Hepatocyte (in vitro differentiated cells): ENCODE measurements at regions not wholly inside any gene's neighbourhood (a gene's known extent, or its start where the extent isn't known, plus 50 kb on each side); places are given as distances from the start of the nearest gene placed in this dataset.

Experiments used
- DNase-seq: peaks from one replicate; pipeline ENCODE4 v3.0.0-alpha.2; 2016; ENCODE audit warnings: low spot score
- H2AFZ ChIP-seq: fragments of 200-600 bp; sonication (generic); 2 replicates; pipeline ENCODE4 v1.6.0; 2016; ENCODE audit warnings: antibody characterized with exemption, mild to moderate bottlenecking
- H3K27ac ChIP-seq: fragments of 200-600 bp; sonication (generic); 2 replicates; pipeline ENCODE4 v1.5.1; 2016; ENCODE audit warnings: mild to moderate bottlenecking
- H3K27me3 ChIP-seq: fragments of 200-600 bp; sonication (generic); 2 replicates; pipeline ENCODE4 v1.6.1; 2016
- H3K36me3 ChIP-seq: fragments of 200-600 bp; sonication (generic); replicated peaks from 2 replicates; pipeline ENCODE4 v1.5.1; 2016; ENCODE audit warnings: low read depth; ENCODE audit not compliant: insufficient read depth
- H3K4me1 ChIP-seq: fragments of 200-600 bp; sonication (generic); 2 replicates; pipeline ENCODE4 v1.5.1; 2016; ENCODE audit warnings: mild to moderate bottlenecking, moderate library complexity; ENCODE audit not compliant: insufficient read depth
- H3K4me2 ChIP-seq: fragments of 200-600 bp; sonication (generic); 2 replicates; pipeline ENCODE4 v1.6.0; 2016
- H3K4me3 ChIP-seq: fragments of 200-600 bp; sonication (generic); 2 replicates; pipeline ENCODE4 v1.5.1; 2016; ENCODE audit warnings: mild to moderate bottlenecking
- H3K79me2 ChIP-seq: fragments of 200-600 bp; sonication (generic); 2 replicates; pipeline ENCODE4 v1.6.0; 2017; ENCODE audit warnings: mild to moderate bottlenecking
- H3K9me2 ChIP-seq: fragments of 200-600 bp; sonication (generic); replicated peaks from 2 replicates; pipeline ENCODE4 v1.6.0; 2017; ENCODE audit warnings: mild to moderate bottlenecking; ENCODE audit not compliant: insufficient read depth
- H3K9me3 ChIP-seq: fragments of 200-600 bp; sonication (generic); 2 replicates; pipeline ENCODE4 v1.5.1; 2016; ENCODE audit warnings: low read depth, mild to moderate bottlenecking
- H4K20me1 ChIP-seq: fragments of 200-600 bp; sonication (generic); 2 replicates; pipeline ENCODE4 v1.6.0; 2016; ENCODE audit warnings: mild to moderate bottlenecking; ENCODE audit not compliant: insufficient read depth, poor library complexity, severe bottlenecking
- CTCF ChIP-seq: fragments of 200-600 bp; sonication (generic); IDR thresholded peaks from 2 replicates; pipeline ENCODE4 v1.5.1; 2016; ENCODE audit warnings: antibody characterized with exemption, mild to moderate bottlenecking; ENCODE audit not compliant: poor library complexity
- EZH2 ChIP-seq: fragments of 200-600 bp; sonication (generic); IDR thresholded peaks from 2 replicates; pipeline ENCODE4 v1.6.1; 2016; ENCODE audit warnings: antibody characterized with exemption, mild to moderate bottlenecking, borderline replicate concordance
- EZH2phosphoT487 ChIP-seq: fragments of 200-600 bp; sonication (generic); IDR thresholded peaks from one replicate; pipeline ENCODE4 v1.6.1; 2018; ENCODE audit warnings: antibody characterized with exemption, mild to moderate bottlenecking, low read depth, moderate library complexity; ENCODE audit not compliant: unreplicated experiment, severe bottlenecking
- WGBS: methylation state at CpG from one replicate; pipeline ENCODE4 v1.1.6; 2016; ENCODE audit warnings: low lambda C conversion rate; ENCODE audit errors: missing lambda C conversion rate; 5-methylcytosine and 5-hydroxymethylcytosine counted together

GRCh38 chr12:25052196-25052913 is 103.5 kb upstream of the BCAT1 start:
- Histone ChIP-seq H3K79me2 (no peaks in the 10 kb centered on the region), H3K36me3 (no peaks in the 10 kb centered on the region), H3K9me3 (peaks cover under 1% of the 10 kb centered on the region), H3K4me3 (peak overlapping the region; percentile 20), H3K9me2 (no peaks in the 10 kb centered on the region), H3K4me2 (peak overlapping the region; percentile 61), H3K4me1 (no peaks in the 10 kb centered on the region), H4K20me1 (no peaks in the 10 kb centered on the region), H3K27ac (peak overlapping the region; percentile 66), H2AFZ (peak overlapping the region; percentile 34), H3K27me3 (no peaks in the 10 kb centered on the region)
- TF ChIP-seq EZH2phosphoT487 (no peak), EZH2 (no peak), CTCF (no peak)
- 58% methylated on average over 11 of the region's 11 CpGs for WGBS
- DNase-seq, result peak; percentile 52

- Histone ChIP-seq H3K4me2 (peak overlapping the region; percentile 61), H3K4me3 (no peak overlapping the region), H3K27ac (peak overlapping the region; percentile 42), H3K27me3 (no peaks in the 10 kb centered on the region), H3K4me1 (no peaks in the 10 kb centered on the region), H2AFZ (peak overlapping the region; percentile 34), H3K79me2 (no peaks in the 10 kb centered on the region), H3K9me3 (peaks cover 5% of the 10 kb centered on the region), H3K9me2 (no peaks in the 10 kb centered on the region), H4K20me1 (no peaks in the 10 kb centered on the region), H3K36me3 (no peaks in the 10 kb centered on the region)
- no peak for DNase-seq
- TF ChIP-seq EZH2 (no peak), EZH2phosphoT487 (no peak), CTCF (no peak)
- WGBS, result 81% methylated on average over 5 of the region's 5 CpGs
These were observed 102.8 kb upstream of the BCAT1 start for GRCh38 chr12:25051656-25052195.

- Histone ChIP-seq H3K27ac (no peak overlapping the region), H2AFZ (no peak overlapping the region), H3K79me2 (no peaks in the 10 kb centered on the region), H3K4me1 (no peaks in the 10 kb centered on the region), H4K20me1 (no peaks in the 10 kb centered on the region), H3K27me3 (no peaks in the 10 kb centered on the region), H3K9me2 (no peaks in the 10 kb centered on the region), H3K36me3 (no peaks in the 10 kb centered on the region), H3K4me2 (no peak overlapping the region), H3K9me3 (peaks cover 10% of the 10 kb centered on the region), H3K4me3 (no peak overlapping the region)
- WGBS, result 67% methylated on average over 6 of the region's 6 CpGs
- no peak for DNase-seq
- TF ChIP-seq EZH2phosphoT487 (no peak), EZH2 (no peak), CTCF (no peak)
These were observed 102.3 kb upstream of the BCAT1 start for GRCh38 chr12:25051171-25051570.

GRCh38 chr12:25045869-25046268 is 97.0 kb upstream of the BCAT1 start:
- Histone ChIP-seq H2AFZ (no peak overlapping the region), H3K79me2 (no peaks in the 10 kb centered on the region), H3K4me2 (no peak overlapping the region), H4K20me1 (no peaks in the 10 kb centered on the region), H3K4me1 (no peaks in the 10 kb centered on the region), H3K27me3 (no peaks in the 10 kb centered on the region), H3K9me3 (peaks cover 14% of the 10 kb centered on the region), H3K4me3 (no peak overlapping the region), H3K9me2 (no peaks in the 10 kb centered on the region), H3K36me3 (no peaks in the 10 kb centered on the region), H3K27ac (no peak overlapping the region)
- TF ChIP-seq CTCF (no peak), EZH2 (no peak), EZH2phosphoT487 (no peak)
- no peak for DNase-seq
